Breast epithelium (tissue), 4 donors: ENCODE measurements at regions not wholly inside any gene's neighbourhood (a gene's known extent, or its start where the extent isn't known, plus 50 kb on each side); places are given as distances from the start of the nearest gene placed in this dataset.

ENCODE experiments used
- DNase-seq, 2 donors: peaks; one replicate each; pipeline ENCODE4 v3.0.0-alpha.2; 2019; ENCODE audit warnings: low spot score in 2 of 2
- H3K27ac ChIP-seq, 2 donors: fragments of 200-600 bp; sonication (generic) in 1 of 2; one replicate each; pipeline ENCODE4 v1.5.1; 2016 to 2019; ENCODE audit warnings: mild to moderate bottlenecking in 1 of 2
- H3K27me3 ChIP-seq, 2 donors: fragments of 200-600 bp; sonication (generic) in 1 of 2; one replicate each; pipeline versions ENCODE4 v1.5.1 to v1.6.0; 2017 to 2019; ENCODE audit warnings: control low read depth in 1 of 2, mild to moderate bottlenecking in 1 of 2
- H3K36me3 ChIP-seq: fragments of 200-600 bp; one replicate; pipeline ENCODE4 v1.5.1; 2019
- H3K4me1 ChIP-seq, 2 donors: fragments of 200-600 bp; sonication (generic); one replicate each; pipeline ENCODE4 v1.5.1; 2016 to 2019; ENCODE audit warnings: control low read depth in 1 of 2
- H3K4me3 ChIP-seq, 3 donors: fragments of 200-600 bp; sonication (generic); 1 replicate in 2 of 3; 2 replicates in 1 of 3; pipeline ENCODE4 v1.5.1; 2016 to 2019; ENCODE audit warnings: mild to moderate bottlenecking in 3 of 3, moderate library complexity in 2 of 3
- H3K9me3 ChIP-seq, 2 donors: fragments of 200-600 bp; sonication (generic) in 1 of 2; one replicate each; pipeline ENCODE4 v1.5.1; 2016 to 2019; ENCODE audit warnings: control low read depth in 1 of 2
- POLR2A ChIP-seq: fragments of 450-650 bp; IDR thresholded peaks from one replicate; pipeline ENCODE4 v1.6.1; 2016; ENCODE audit warnings: antibody characterized with exemption, mild to moderate bottlenecking, moderate library complexity
- POLR2AphosphoS5 ChIP-seq, 3 donors: sonication (generic); formaldehyde crosslinking; IDR thresholded peaks; one replicate each; pipeline ENCODE4 v1.6.1; 2017; ENCODE audit warnings: antibody characterized with exemption in 3 of 3
- intact Hi-C: fragments of 100-400 bp; cut with DNase I; formaldehyde crosslinking; loops from one replicate; pipeline ENCODE4 v1.15.1; 2023; ENCODE audit warnings: low total_unique reads
- TF ChIP-seq, protein P1 (sequence below), 3 donors: fragments of 450-650 bp; IDR thresholded peaks; one replicate each; pipeline ENCODE4 v1.5.1; 2016 to 2017; ENCODE audit warnings: antibody characterized with exemption in 3 of 3, mild to moderate bottlenecking in 3 of 3, moderate library complexity in 3 of 3

DNA sequence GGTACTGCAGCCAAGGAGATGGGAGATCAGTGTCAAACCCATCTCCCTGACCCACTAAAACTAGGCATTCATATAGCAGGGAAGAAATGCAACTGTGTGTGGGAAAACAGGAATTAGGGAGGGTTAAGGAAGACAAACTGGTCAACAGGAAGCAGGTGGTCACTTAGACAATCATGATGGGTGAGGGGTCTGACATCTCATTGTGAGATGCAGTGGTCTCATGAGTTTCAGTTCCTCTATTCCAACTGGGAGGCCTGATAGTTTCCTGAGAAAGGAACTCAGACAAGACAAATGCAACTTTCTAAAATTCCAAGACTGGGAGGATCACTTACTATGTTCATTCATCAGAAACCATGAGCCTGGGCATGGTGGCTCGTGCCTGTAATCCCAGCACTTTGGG is 361.4 kb upstream of the C16orf82 start:
- intact Hi-C loops: no loop called here
- no peaks in the 10 kb centered on the region for H3K4me1 ChIP-seq
- no peaks in the 10 kb centered on the region for H3K36me3 ChIP-seq
- no peak overlapping the region for H3K27ac ChIP-seq
- no peak overlapping the region for H3K4me3 ChIP-seq
- TF ChIP-seq POLR2AphosphoS5 (IDR thresholded peaks at IDR 0.05): no peak
- TF ChIP-seq, protein P1, sequence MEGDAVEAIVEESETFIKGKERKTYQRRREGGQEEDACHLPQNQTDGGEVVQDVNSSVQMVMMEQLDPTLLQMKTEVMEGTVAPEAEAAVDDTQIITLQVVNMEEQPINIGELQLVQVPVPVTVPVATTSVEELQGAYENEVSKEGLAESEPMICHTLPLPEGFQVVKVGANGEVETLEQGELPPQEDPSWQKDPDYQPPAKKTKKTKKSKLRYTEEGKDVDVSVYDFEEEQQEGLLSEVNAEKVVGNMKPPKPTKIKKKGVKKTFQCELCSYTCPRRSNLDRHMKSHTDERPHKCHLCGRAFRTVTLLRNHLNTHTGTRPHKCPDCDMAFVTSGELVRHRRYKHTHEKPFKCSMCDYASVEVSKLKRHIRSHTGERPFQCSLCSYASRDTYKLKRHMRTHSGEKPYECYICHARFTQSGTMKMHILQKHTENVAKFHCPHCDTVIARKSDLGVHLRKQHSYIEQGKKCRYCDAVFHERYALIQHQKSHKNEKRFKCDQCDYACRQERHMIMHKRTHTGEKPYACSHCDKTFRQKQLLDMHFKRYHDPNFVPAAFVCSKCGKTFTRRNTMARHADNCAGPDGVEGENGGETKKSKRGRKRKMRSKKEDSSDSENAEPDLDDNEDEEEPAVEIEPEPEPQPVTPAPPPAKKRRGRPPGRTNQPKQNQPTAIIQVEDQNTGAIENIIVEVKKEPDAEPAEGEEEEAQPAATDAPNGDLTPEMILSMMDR (IDR thresholded peaks at IDR 0.05): no peak
- TF ChIP-seq POLR2A: no peak
- no peaks in the 10 kb centered on the region for H3K27me3 ChIP-seq
- H3K9me3 ChIP-seq: no peaks in the 10 kb centered on the region
- no peak for DNase-seq

GRCh38 chr16:26708428-26708827 is 358.3 kb upstream of the C16orf82 start:
- Histone ChIP-seq H3K4me3 (no peak overlapping the region), H3K4me1 (no peaks in the 10 kb centered on the region), H3K27ac (no peak overlapping the region), H3K9me3 (no peaks in the 10 kb centered on the region), H3K36me3 (no peaks in the 10 kb centered on the region), H3K27me3 (no peaks in the 10 kb centered on the region)
- intact Hi-C loops: no loop called here
- TF ChIP-seq POLR2AphosphoS5 (IDR thresholded peaks at IDR 0.05): no peak
- TF ChIP-seq POLR2A: no peak
- TF ChIP-seq, protein P1 (IDR thresholded peaks at IDR 0.05): no peak
- no peak for DNase-seq

DNA sequence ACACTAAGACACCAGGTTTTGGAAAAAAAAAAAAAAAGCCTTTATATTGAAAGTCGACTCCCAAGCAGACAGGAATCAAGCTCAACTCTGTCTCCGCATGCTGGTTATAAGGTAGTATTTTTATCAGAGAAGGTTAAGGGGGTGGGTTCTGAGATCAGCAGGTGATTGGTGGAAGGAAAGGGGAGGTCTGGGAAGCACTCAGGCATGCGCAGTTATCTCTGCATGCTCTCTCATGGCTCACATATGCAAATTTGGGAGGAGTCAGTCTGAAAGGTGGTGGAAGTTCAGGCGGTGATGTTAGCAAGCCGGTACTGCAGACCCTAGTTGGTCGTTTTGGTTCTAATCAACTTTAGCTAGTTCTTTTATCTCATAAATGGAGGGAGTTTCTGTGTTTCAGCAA is 357.6 kb upstream of the C16orf82 start:
- no peak for DNase-seq
- Histone ChIP-seq H3K9me3 (no peaks in the 10 kb centered on the region), H3K4me1 (no peaks in the 10 kb centered on the region), H3K27ac (no peak overlapping the region), H3K4me3 (no peak overlapping the region), H3K36me3 (no peaks in the 10 kb centered on the region), H3K27me3 (no peaks in the 10 kb centered on the region)
- intact Hi-C loops: no loop called here
- TF ChIP-seq POLR2A (no peak), POLR2AphosphoS5 (IDR thresholded peaks at IDR 0.05) (no peak)
- TF ChIP-seq, protein P1 (IDR thresholded peaks at IDR 0.05): no peak

DNA sequence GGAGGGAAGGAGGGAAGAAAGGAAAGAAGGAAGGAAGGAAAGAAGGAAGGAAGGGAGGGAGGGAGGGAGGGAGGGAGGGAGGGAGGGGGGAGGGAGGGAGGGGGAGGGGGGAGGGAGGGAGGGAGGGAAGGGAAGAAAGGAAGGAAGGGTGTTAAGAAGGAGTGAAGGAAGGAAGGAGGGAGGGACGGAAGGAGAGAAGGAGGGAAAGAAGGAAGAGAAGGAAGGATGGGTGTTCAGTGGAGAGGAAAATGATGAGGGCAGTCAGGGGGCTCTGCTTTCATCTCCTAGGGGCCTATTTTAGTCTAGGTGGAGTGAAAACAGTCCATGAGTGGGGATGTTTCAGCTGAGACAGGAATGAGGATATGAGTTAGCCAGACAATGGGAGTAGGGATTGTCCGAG is 357.0 kb upstream of the C16orf82 start:
- Histone ChIP-seq H3K4me3 (no peak overlapping the region), H3K36me3 (no peaks in the 10 kb centered on the region), H3K4me1 (no peaks in the 10 kb centered on the region), H3K27ac (no peak overlapping the region), H3K9me3 (no peaks in the 10 kb centered on the region), H3K27me3 (no peaks in the 10 kb centered on the region)
- TF ChIP-seq POLR2AphosphoS5 (IDR thresholded peaks at IDR 0.05) (no peak), POLR2A (no peak)
- TF ChIP-seq, protein P1 (IDR thresholded peaks at IDR 0.05): no peak
- intact Hi-C loops: no loop called here
- DNase-seq: no peak

- no peaks in the 10 kb centered on the region for H3K9me3 ChIP-seq
- H3K36me3 ChIP-seq: no peaks in the 10 kb centered on the region
- intact Hi-C loops: no loop called here
- no peak for DNase-seq
- TF ChIP-seq POLR2A: no peak
- TF ChIP-seq, protein P1 (IDR thresholded peaks at IDR 0.05): no peak
- TF ChIP-seq POLR2AphosphoS5 (IDR thresholded peaks at IDR 0.05): no peak
- H3K27ac ChIP-seq: no peak overlapping the region
- no peak overlapping the region for H3K4me3 ChIP-seq
- H3K27me3 ChIP-seq: no peaks in the 10 kb centered on the region
- H3K4me1 ChIP-seq: no peaks in the 10 kb centered on the region
These were observed 356.3 kb upstream of the C16orf82 start for GRCh38 chr16:26710450-26710849.
